Hepatocyte (in vitro differentiated cells): ENCODE measurements at regions not wholly inside any gene's neighbourhood (a gene's known extent, or its start where the extent isn't known, plus 50 kb on each side); places are given as distances from the start of the nearest gene placed in this dataset.

Experiments
- DNase-seq: peaks from one replicate; pipeline ENCODE4 v3.0.0-alpha.2; 2016; ENCODE audit warnings: low spot score
- H2AFZ ChIP-seq: fragments of 200-600 bp; sonication (generic); 2 replicates; pipeline ENCODE4 v1.6.0; 2016; ENCODE audit warnings: antibody characterized with exemption, mild to moderate bottlenecking
- H3K27ac ChIP-seq: fragments of 200-600 bp; sonication (generic); 2 replicates; pipeline ENCODE4 v1.5.1; 2016; ENCODE audit warnings: mild to moderate bottlenecking
- H3K27me3 ChIP-seq: fragments of 200-600 bp; sonication (generic); 2 replicates; pipeline ENCODE4 v1.6.1; 2016
- H3K36me3 ChIP-seq: fragments of 200-600 bp; sonication (generic); replicated peaks from 2 replicates; pipeline ENCODE4 v1.5.1; 2016; ENCODE audit warnings: low read depth; ENCODE audit not compliant: insufficient read depth
- H3K4me1 ChIP-seq: fragments of 200-600 bp; sonication (generic); 2 replicates; pipeline ENCODE4 v1.5.1; 2016; ENCODE audit warnings: mild to moderate bottlenecking, moderate library complexity; ENCODE audit not compliant: insufficient read depth
- H3K4me2 ChIP-seq: fragments of 200-600 bp; sonication (generic); 2 replicates; pipeline ENCODE4 v1.6.0; 2016
- H3K4me3 ChIP-seq: fragments of 200-600 bp; sonication (generic); 2 replicates; pipeline ENCODE4 v1.5.1; 2016; ENCODE audit warnings: mild to moderate bottlenecking
- H3K79me2 ChIP-seq: fragments of 200-600 bp; sonication (generic); 2 replicates; pipeline ENCODE4 v1.6.0; 2017; ENCODE audit warnings: mild to moderate bottlenecking
- H3K9me2 ChIP-seq: fragments of 200-600 bp; sonication (generic); replicated peaks from 2 replicates; pipeline ENCODE4 v1.6.0; 2017; ENCODE audit warnings: mild to moderate bottlenecking; ENCODE audit not compliant: insufficient read depth
- H3K9me3 ChIP-seq: fragments of 200-600 bp; sonication (generic); 2 replicates; pipeline ENCODE4 v1.5.1; 2016; ENCODE audit warnings: low read depth, mild to moderate bottlenecking
- H4K20me1 ChIP-seq: fragments of 200-600 bp; sonication (generic); 2 replicates; pipeline ENCODE4 v1.6.0; 2016; ENCODE audit warnings: mild to moderate bottlenecking; ENCODE audit not compliant: insufficient read depth, poor library complexity, severe bottlenecking
- EZH2 ChIP-seq: fragments of 200-600 bp; sonication (generic); IDR thresholded peaks from 2 replicates; pipeline ENCODE4 v1.6.1; 2016; ENCODE audit warnings: antibody characterized with exemption, mild to moderate bottlenecking, borderline replicate concordance
- EZH2phosphoT487 ChIP-seq: fragments of 200-600 bp; sonication (generic); IDR thresholded peaks from one replicate; pipeline ENCODE4 v1.6.1; 2018; ENCODE audit warnings: antibody characterized with exemption, mild to moderate bottlenecking, low read depth, moderate library complexity; ENCODE audit not compliant: unreplicated experiment, severe bottlenecking
- WGBS: methylation state at CpG from one replicate; pipeline ENCODE4 v1.1.6; 2016; ENCODE audit warnings: low lambda C conversion rate; ENCODE audit errors: missing lambda C conversion rate; 5-methylcytosine and 5-hydroxymethylcytosine counted together
- TF ChIP-seq, protein P1 (sequence below): fragments of 200-600 bp; sonication (generic); IDR thresholded peaks from 2 replicates; pipeline ENCODE4 v1.5.1; 2016; ENCODE audit warnings: antibody characterized with exemption, mild to moderate bottlenecking; ENCODE audit not compliant: poor library complexity

DNA sequence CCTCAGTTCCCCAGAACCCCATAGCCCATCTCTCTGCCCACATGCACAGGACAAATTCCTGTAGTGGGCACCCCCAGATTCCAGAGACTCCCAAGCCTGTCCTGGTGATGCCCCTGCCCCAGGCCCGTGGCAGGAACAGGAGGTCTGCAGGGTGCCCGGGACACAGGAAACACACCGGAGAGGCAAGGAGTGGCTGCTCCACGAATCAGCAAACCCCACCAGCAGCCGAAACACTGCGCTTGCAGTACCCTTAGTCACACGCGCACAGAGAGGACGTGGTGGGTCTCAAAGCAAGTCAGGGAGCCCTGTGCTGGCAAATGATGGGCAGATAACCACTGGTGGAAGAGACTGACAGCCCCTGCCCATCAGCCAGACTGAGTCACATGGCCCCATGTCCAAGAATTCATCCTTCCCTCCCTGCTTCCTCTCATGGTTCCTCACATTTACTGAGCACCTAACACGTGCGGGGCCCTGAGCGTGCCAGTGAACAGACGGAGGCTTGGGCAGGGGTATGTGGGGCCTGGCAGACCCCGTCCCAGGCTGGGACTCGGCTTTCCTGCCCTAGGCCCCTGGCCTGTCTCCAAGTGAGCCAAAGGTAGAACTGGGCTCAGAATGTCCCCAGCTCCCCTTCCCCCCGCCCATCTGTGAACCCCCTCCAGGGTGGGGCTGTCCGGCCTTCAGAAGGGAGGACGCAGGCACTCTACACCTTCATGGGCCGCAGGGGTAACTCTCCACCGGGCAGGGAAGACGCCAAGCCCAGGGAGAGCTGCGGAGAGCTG lies 130.4 kb upstream of the IQSEC1 start:
- Histone ChIP-seq H3K4me1 (no peaks in the 10 kb centered on the region), H3K9me2 (no peaks in the 10 kb centered on the region), H3K36me3 (no peaks in the 10 kb centered on the region), H3K79me2 (no peaks in the 10 kb centered on the region), H3K4me3 (no peak overlapping the region), H3K27me3 (no peaks in the 10 kb centered on the region), H2AFZ (no peak overlapping the region), H4K20me1 (no peaks in the 10 kb centered on the region), H3K4me2 (no peak overlapping the region), H3K27ac (no peak overlapping the region), H3K9me3 (no peaks in the 10 kb centered on the region)
- 89% methylated on average over 22 of the region's 22 CpGs for WGBS
- DNase-seq: no peak
- TF ChIP-seq EZH2phosphoT487 (no peak), EZH2 (no peak)
- TF ChIP-seq, protein P1, sequence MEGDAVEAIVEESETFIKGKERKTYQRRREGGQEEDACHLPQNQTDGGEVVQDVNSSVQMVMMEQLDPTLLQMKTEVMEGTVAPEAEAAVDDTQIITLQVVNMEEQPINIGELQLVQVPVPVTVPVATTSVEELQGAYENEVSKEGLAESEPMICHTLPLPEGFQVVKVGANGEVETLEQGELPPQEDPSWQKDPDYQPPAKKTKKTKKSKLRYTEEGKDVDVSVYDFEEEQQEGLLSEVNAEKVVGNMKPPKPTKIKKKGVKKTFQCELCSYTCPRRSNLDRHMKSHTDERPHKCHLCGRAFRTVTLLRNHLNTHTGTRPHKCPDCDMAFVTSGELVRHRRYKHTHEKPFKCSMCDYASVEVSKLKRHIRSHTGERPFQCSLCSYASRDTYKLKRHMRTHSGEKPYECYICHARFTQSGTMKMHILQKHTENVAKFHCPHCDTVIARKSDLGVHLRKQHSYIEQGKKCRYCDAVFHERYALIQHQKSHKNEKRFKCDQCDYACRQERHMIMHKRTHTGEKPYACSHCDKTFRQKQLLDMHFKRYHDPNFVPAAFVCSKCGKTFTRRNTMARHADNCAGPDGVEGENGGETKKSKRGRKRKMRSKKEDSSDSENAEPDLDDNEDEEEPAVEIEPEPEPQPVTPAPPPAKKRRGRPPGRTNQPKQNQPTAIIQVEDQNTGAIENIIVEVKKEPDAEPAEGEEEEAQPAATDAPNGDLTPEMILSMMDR: no peak

- no peaks in the 10 kb centered on the region for H3K9me2 ChIP-seq
- no peaks in the 10 kb centered on the region for H4K20me1 ChIP-seq
- H3K9me3 ChIP-seq: no peaks in the 10 kb centered on the region
- H3K4me3 ChIP-seq: no peak overlapping the region
- no peaks in the 10 kb centered on the region for H3K27me3 ChIP-seq
- no peaks in the 10 kb centered on the region for H3K36me3 ChIP-seq
- no peak for DNase-seq
- no peak overlapping the region for H2AFZ ChIP-seq
- WGBS: 90% methylated on average over 16 of the region's 16 CpGs
- no peak overlapping the region for H3K27ac ChIP-seq
- TF ChIP-seq EZH2phosphoT487 (no peak), EZH2 (no peak)
- TF ChIP-seq, protein P1: no peak
- H3K79me2 ChIP-seq: no peaks in the 10 kb centered on the region
- no peak overlapping the region for H3K4me2 ChIP-seq
- no peaks in the 10 kb centered on the region for H3K4me1 ChIP-seq
Observed at GRCh38 chr3:13202744-13203397, 129.6 kb upstream of the IQSEC1 start.

- 97% methylated on average over 3 of the region's 3 CpGs for WGBS
- Histone ChIP-seq H3K4me2 (no peak overlapping the region), H3K79me2 (no peaks in the 10 kb centered on the region), H3K9me2 (no peaks in the 10 kb centered on the region), H3K4me1 (no peaks in the 10 kb centered on the region), H3K27me3 (no peaks in the 10 kb centered on the region), H3K27ac (no peak overlapping the region), H3K36me3 (no peaks in the 10 kb centered on the region), H2AFZ (no peak overlapping the region), H4K20me1 (no peaks in the 10 kb centered on the region), H3K9me3 (no peaks in the 10 kb centered on the region), H3K4me3 (no peak overlapping the region)
- DNase-seq: no peak
- TF ChIP-seq, protein P1: no peak
- TF ChIP-seq EZH2phosphoT487: no peak
- TF ChIP-seq EZH2: no peak
Observed at GRCh38 chr3:13201851-13202250, 128.6 kb upstream of the IQSEC1 start.
